Fibroblast of lung (primary cell): ENCODE measurements at regions not wholly inside any gene's neighbourhood (a gene's known extent, or its start where the extent isn't known, plus 50 kb on each side); places are given as distances from the start of the nearest gene placed in this dataset.
A peak's percentile ranks its signal among the peaks of the same experiment; 100 is the strongest.

Experiments
- DNase-seq, 2 donors: peaks; one replicate each; pipeline versions ENCODE4 v3.0.0 to v3.0.0-alpha.2; 2010; ENCODE audit warnings: low read depth in 2 of 2
- H2AFZ ChIP-seq: 2 replicates; pipeline ENCODE4 v1.5.1; 2012; ENCODE audit warnings: low read length, control low read depth, inconsistent platforms
- H3K27ac ChIP-seq: 2 replicates; pipeline ENCODE4 v1.5.1; 2011; ENCODE audit warnings: low read length, control low read depth; ENCODE audit not compliant: insufficient read depth
- H3K27me3 ChIP-seq: 2 replicates; pipeline ENCODE4 v1.5.1; 2011; ENCODE audit warnings: mild to moderate bottlenecking, low read length; ENCODE audit not compliant: control insufficient read depth, insufficient read depth
- H3K36me3 ChIP-seq: 2 replicates; pipeline ENCODE4 v1.5.1; 2011; ENCODE audit warnings: low read length; ENCODE audit not compliant: control insufficient read depth, insufficient read depth
- H3K4me1 ChIP-seq: 2 replicates; pipeline ENCODE4 v1.5.1; 2011; ENCODE audit warnings: low read length; ENCODE audit not compliant: control insufficient read depth, insufficient read depth; ENCODE audit errors: extremely low read depth
- H3K4me2 ChIP-seq: 2 replicates; pipeline ENCODE4 v1.5.1; 2011; ENCODE audit warnings: low read length, control low read depth; ENCODE audit not compliant: insufficient read depth; ENCODE audit errors: extremely low read depth
- H3K4me3 ChIP-seq, 4 experiments: fragments of 200-600 bp in 1 of 4; sonication (generic) in 1 of 4; replicated peaks in 1 of 4; 2 replicates each; pipeline ENCODE4 v1.5.1; 2011 to 2016; ENCODE audit warnings: low read length in 4 of 4, low read depth in 3 of 4, mild to moderate bottlenecking in 3 of 4, control low read depth in 2 of 4, inconsistent platforms in 1 of 4, mixed read lengths in 1 of 4; ENCODE audit not compliant: insufficient read depth in 1 of 4; ENCODE audit errors: control extremely low read depth in 1 of 4
- H3K79me2 ChIP-seq: 2 replicates; pipeline ENCODE4 v1.5.1; 2012; ENCODE audit warnings: mild to moderate bottlenecking, low read length, inconsistent platforms; ENCODE audit not compliant: control insufficient read depth, insufficient read depth
- H3K9ac ChIP-seq: 2 replicates; pipeline ENCODE4 v1.5.1; 2011; ENCODE audit warnings: mild to moderate bottlenecking, low read length, control low read depth; ENCODE audit not compliant: insufficient read depth
- H3K9me3 ChIP-seq: 2 replicates; pipeline ENCODE4 v1.5.1; 2012; ENCODE audit warnings: low read depth, low read length; ENCODE audit not compliant: control insufficient read depth, insufficient read depth
- H4K20me1 ChIP-seq: 2 replicates; pipeline ENCODE4 v1.5.1; 2011; ENCODE audit warnings: low read length; ENCODE audit not compliant: control insufficient read depth, insufficient read depth; ENCODE audit errors: extremely low read depth
- CTCF ChIP-seq, 2 donors: IDR thresholded peaks in 1 of 2; conservative IDR thresholded peaks in 1 of 2; 1 replicate in 1 of 2; 2 replicates in 1 of 2; pipeline ENCODE4 v1.5.1; 2011 to 2012; ENCODE audit warnings: low read length in 2 of 2, control low read depth in 1 of 2, inconsistent platforms in 1 of 2, low read depth in 1 of 2, mild to moderate bottlenecking in 1 of 2
- EZH2 ChIP-seq: IDR thresholded peaks from 2 replicates; pipeline ENCODE4 v1.5.1; 2012; ENCODE audit warnings: low read length, control low read depth, mild to moderate bottlenecking; ENCODE audit errors: missing control alignments

- no peaks in the 10 kb centered on the region for H3K9me3 ChIP-seq
- H3K27ac ChIP-seq: no peak overlapping the region
- no peaks in the 10 kb centered on the region for H3K36me3 ChIP-seq
- peak in 1 of 2 donors; percentile 9 for DNase-seq
- no peak overlapping the region for H2AFZ ChIP-seq
- no peak overlapping the region for H3K9ac ChIP-seq
- no peaks in the 10 kb centered on the region for H3K27me3 ChIP-seq
- H4K20me1 ChIP-seq: no peaks in the 10 kb centered on the region
- no peaks in the 10 kb centered on the region for H3K79me2 ChIP-seq
- H3K4me3 ChIP-seq: no peak overlapping the region
- H3K4me2 ChIP-seq: no peak overlapping the region
- TF ChIP-seq EZH2 (no peak), CTCF (conservative IDR thresholded peaks at IDR 0.05 in 1 of 2, IDR thresholded peaks at IDR 0.05 in 1 of 2; ENCODE audit: low read depth in 1 of 2, low read length in 2 of 2) (no peak)
- no peaks in the 10 kb centered on the region for H3K4me1 ChIP-seq
Observed at GRCh38 chr18:40431071-40431985, 1523.7 kb upstream of the PIK3C3 start.

GRCh38 chr18:40423291-40423690, 1531.7 kb upstream of the PIK3C3 start:
- Histone ChIP-seq H3K4me1 (no peaks in the 10 kb centered on the region), H3K9me3 (no peaks in the 10 kb centered on the region), H4K20me1 (no peaks in the 10 kb centered on the region), H3K27me3 (no peaks in the 10 kb centered on the region), H3K36me3 (no peaks in the 10 kb centered on the region), H3K4me2 (no peak overlapping the region), H3K9ac (no peak overlapping the region), H2AFZ (no peak overlapping the region), H3K79me2 (no peaks in the 10 kb centered on the region), H3K4me3 (no peak overlapping the region), H3K27ac (no peak overlapping the region)
- TF ChIP-seq EZH2 (no peak), CTCF (conservative IDR thresholded peaks at IDR 0.05 in 1 of 2, IDR thresholded peaks at IDR 0.05 in 1 of 2; ENCODE audit: low read depth in 1 of 2, low read length in 2 of 2) (no peak)
- no peak for DNase-seq

GRCh38 chr18:40420675-40421074, 1534.4 kb upstream of the PIK3C3 start:
- Histone ChIP-seq H2AFZ (no peak overlapping the region), H3K36me3 (no peaks in the 10 kb centered on the region), H3K27me3 (no peaks in the 10 kb centered on the region), H3K27ac (no peak overlapping the region), H3K4me2 (no peak overlapping the region), H4K20me1 (no peaks in the 10 kb centered on the region), H3K9ac (no peak overlapping the region), H3K79me2 (no peaks in the 10 kb centered on the region), H3K4me3 (no peak overlapping the region), H3K9me3 (no peaks in the 10 kb centered on the region), H3K4me1 (no peaks in the 10 kb centered on the region)
- DNase-seq: no peak
- TF ChIP-seq EZH2: no peak
- no peak for TF ChIP-seq CTCF (conservative IDR thresholded peaks at IDR 0.05 in 1 of 2, IDR thresholded peaks at IDR 0.05 in 1 of 2; ENCODE audit: low read depth in 1 of 2, low read length in 2 of 2)
